Left kidney (tissue), 1 donor: ENCODE measurements at regions not wholly inside any gene's neighbourhood (a gene's known extent, or its start where the extent isn't known, plus 50 kb on each side); places are given as distances from the start of the nearest gene placed in this dataset.
"Not testable (repeated sequence)": the region's sequence is repeated elsewhere in the genome, so short reads cannot be mapped to it uniquely, and the experiment has no call there.

Source experiments
- DNase-seq: peaks from one replicate; pipeline ENCODE4 v3.0.0-alpha.2; 2013

- no peak for DNase-seq
Observed at GRCh38 chr6:122859676-122860075, 70.6 kb downstream of the SMPDL3A start.

- no peak for DNase-seq
Observed at GRCh38 chr6:122861594-122861993, 72.5 kb downstream of the SMPDL3A start.

GRCh38 chr6:122868137-122868536, 79.1 kb downstream of the SMPDL3A start:
- no peak for DNase-seq

- DNase-seq = peak; percentile 28
Observed at GRCh38 chr6:122869437-122870024, 80.5 kb downstream of the SMPDL3A start.

GRCh38 chr6:122871079-122871478, 82.0 kb downstream of the SMPDL3A start:
- no peak for DNase-seq

- no peak for DNase-seq
Observed at GRCh38 chr6:122872311-122872710, 83.3 kb downstream of the SMPDL3A start.

- DNase-seq = no peak
Observed at GRCh38 chr6:122877302-122877701, 88.2 kb downstream of the SMPDL3A start.

GRCh38 chr6:122878796-122879195, 89.7 kb downstream of the SMPDL3A start:
- no peak for DNase-seq

GRCh38 chr6:122886481-122886880, 97.4 kb downstream of the SMPDL3A start:
- no peak for DNase-seq

GRCh38 chr6:122887941-122888340, 98.9 kb downstream of the SMPDL3A start:
- DNase-seq = no peak

GRCh38 chr6:122888680-122889079, 99.6 kb downstream of the SMPDL3A start:
- not testable (repeated sequence) for DNase-seq

GRCh38 chr6:122890250-122890649, 101.2 kb downstream of the SMPDL3A start:
- DNase-seq = no peak

GRCh38 chr6:122894791-122895190, 101.2 kb upstream of the CLVS2 start:
- DNase-seq = no peak

- no peak for DNase-seq
Observed at GRCh38 chr6:122902326-122902725, 93.7 kb upstream of the CLVS2 start.

- no peak for DNase-seq
Observed at GRCh38 chr6:122903266-122903915, 92.6 kb upstream of the CLVS2 start.

GRCh38 chr6:122904166-122904565, 91.9 kb upstream of the CLVS2 start:
- DNase-seq = no peak

GRCh38 chr6:122913558-122913957, 82.5 kb upstream of the CLVS2 start:
- DNase-seq = no peak

- DNase-seq = no peak
Observed at GRCh38 chr6:122918714-122919113, 77.3 kb upstream of the CLVS2 start.

- no peak for DNase-seq
Observed at GRCh38 chr6:122930252-122931180, 65.5 kb upstream of the CLVS2 start.

- DNase-seq = no peak
Observed at GRCh38 chr6:122931916-122932315, 64.1 kb upstream of the CLVS2 start.

GRCh38 chr6:122944936-122945335, 51.1 kb upstream of the CLVS2 start:
- not testable (repeated sequence) for DNase-seq
